NOMO-1 (cell line): ENCODE measurements at regions not wholly inside any gene's neighbourhood (a gene's known extent, or its start where the extent isn't known, plus 50 kb on each side); places are given as distances from the start of the nearest gene placed in this dataset.
A peak's percentile ranks its signal among the peaks of the same experiment; 100 is the strongest.
"Not testable (repeated sequence)": the region's sequence is repeated elsewhere in the genome, so short reads cannot be mapped to it uniquely, and the experiment has no call there.

ENCODE experiments used
- DNase-seq, 2 experiments: peaks; one replicate each; lab custom pipeline; 2025; ENCODE audit not compliant: unreplicated experiment in 2 of 2; lab: John Stamatoyannopoulos, UW

- no peak for DNase-seq
These were observed 775.9 kb upstream of the GOT2 start for GRCh38 chr16:59510008-59510424.

GRCh38 chr16:59500601-59501000 lies 766.5 kb upstream of the GOT2 start:
- DNase-seq = no peak

DNA sequence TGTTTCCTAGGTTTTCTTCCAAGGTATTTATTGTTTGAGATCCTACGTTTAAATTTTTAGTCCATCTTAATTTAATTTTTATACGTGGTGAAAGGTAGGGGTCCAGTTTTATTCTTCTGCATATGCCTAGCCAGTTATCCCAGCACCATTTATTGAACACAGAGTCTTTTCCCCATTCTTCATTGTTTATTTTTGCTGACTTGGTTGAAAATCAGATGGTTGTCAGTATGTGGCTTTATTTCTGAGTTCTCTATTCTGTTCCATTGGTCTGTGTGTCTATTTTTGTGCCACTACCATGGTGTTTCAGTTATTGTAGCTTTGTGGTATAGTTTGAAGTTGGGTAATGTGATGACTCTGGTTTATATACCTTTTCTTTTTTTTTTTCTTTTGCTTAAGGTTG lies 753.0 kb upstream of the GOT2 start:
- DNase-seq = no peak

DNA sequence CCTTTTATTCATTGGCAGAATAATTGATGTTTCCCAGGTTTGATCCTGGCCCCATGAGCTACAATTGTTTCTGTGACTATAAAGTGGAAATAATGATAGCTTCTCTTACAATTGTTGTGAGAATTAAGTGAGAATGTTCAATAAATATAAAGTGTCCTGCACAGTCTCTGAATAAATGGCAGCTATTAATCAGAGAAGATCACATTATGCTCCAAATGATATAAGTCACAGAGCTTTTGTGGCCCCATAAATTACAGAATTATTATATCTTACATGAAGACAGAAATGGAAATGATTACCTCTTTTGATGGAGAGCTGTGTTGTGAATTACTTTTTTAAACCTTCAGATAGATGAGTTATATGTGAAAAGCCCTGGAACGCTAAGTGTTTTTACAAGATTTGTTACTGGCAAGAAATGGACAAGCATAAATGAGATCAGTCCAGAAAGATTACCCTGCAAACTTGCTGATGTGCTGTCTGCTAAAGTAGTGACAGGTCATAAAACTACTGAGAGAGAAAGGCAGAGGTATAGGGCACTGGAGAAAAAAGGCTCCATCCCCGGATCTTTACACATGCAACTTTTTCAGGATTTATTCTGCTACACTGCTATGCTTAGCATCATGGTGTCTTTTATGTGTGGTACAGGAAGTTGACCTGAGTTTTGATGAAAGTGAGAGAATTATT lies 750.9 kb upstream of the GOT2 start:
- DNase-seq = no peak

GRCh38 chr16:59478838-59479237 lies 744.7 kb upstream of the GOT2 start:
- peak in 1 of 2 experiments; percentile 43 for DNase-seq

DNA sequence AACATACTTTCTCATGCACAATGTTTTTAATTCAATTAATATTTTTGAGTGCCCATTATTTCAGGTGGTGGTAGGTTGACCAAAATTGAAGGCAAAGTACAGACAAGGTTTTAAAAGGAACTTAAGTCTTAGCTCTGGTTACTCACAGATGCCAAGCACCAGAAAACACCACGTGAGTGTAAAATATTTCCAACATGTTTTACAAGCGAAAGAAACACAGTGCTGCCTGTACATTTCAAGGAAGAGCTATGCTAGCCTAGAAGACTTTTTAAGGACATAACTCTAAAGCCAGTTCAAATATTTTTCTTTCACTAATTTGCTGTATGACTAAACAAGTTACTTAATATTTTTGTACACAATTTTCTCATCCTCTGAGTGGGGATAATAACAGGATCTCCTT lies 736.4 kb upstream of the GOT2 start:
- no peak for DNase-seq

- no peak for DNase-seq
These were observed 735.1 kb upstream of the GOT2 start for GRCh38 chr16:59469266-59469665.

GRCh38 chr16:59463776-59464175 lies 729.7 kb upstream of the GOT2 start:
- DNase-seq = no peak

- DNase-seq = no peak
These were observed 725.7 kb upstream of the GOT2 start for GRCh38 chr16:59459806-59460205.

DNA sequence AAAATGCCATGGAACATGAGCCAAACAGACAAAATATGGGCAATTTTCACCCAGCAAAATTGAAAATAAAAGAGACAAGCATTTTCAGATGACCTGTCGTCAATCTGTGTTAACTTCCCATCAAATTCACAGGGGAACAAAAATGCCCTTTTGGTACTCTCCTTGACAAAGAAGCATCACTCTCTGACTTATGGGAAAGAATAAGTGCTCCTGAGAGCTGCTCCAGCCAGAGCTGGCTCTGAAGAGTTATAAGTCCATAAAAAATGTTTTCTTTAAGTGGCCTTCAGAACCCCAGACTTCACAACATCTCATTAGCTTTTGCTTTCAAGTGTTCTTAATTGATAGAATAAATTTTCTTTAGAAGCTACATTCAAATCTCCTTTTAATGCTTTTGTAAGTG lies 721.4 kb upstream of the GOT2 start:
- no peak for DNase-seq

GRCh38 chr16:59450513-59450912 lies 716.4 kb upstream of the GOT2 start:
- DNase-seq = not testable (repeated sequence)

DNA sequence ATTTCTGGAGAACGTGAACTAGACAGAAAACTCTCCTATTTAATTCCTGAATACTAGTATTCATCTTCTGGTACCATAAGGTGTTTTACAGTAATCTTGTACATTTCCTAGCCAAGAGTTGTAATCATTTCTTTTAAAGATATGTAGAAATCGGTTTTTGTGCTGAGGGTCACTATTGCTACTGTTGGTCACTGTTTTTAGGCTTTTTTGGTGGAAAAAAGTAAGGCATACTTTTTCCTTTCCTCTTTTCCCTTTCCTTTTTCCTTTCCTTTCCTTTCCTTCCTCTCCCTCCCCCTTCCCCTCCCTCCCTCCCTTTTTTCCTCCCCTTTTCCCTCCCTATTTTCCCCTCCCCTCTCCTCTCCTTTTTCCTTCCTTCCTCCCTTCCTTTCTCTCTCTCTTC lies 706.4 kb upstream of the GOT2 start:
- DNase-seq = no peak

DNA sequence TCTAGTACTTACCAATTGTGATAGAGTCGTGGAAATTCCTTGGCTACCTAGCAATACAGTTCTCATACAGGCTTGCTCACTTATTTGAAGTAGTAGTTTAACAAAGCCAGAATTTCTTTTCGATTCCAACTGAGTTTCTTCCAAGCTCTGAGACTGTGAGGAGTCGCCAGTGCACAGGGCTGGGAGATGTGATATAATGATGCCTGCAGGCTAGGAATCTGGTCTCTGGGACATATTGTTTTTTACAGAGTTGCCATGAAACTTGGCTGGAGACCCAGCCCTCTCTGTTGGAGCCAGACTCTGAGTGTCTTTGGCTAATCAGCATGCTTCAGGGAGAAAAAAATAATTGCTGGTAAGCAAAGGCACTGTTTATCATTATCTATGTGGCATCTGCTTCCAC lies 698.8 kb upstream of the GOT2 start:
- no peak for DNase-seq

- no peak for DNase-seq
These were observed 698.2 kb upstream of the GOT2 start for GRCh38 chr16:59432276-59432675.

DNA sequence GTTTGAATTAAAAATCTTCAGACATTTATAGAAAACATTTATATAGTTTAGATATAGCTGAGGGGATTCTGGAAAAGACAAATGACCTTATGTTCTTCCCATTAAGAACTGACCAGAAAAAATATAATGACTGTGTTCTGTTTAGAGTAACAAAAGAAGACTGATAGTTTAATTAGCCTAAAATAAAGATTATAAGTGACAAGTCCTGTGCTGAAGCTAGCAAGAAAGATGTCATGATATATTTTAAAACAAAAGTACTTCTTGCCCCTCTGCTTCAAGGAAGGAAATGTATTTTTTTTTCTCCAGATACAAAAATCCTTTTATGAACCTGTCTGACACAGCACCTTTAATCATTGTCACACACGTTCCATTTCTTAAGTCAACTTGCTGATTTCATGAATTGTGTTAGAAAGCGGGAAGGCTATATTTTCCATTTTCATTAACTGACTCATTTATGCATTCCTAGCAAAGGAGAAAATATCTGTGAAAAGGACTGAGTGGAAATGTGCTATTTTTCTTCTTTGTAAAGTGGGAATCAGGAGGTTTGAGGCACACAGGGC lies 690.7 kb upstream of the GOT2 start:
- no peak for DNase-seq

DNA sequence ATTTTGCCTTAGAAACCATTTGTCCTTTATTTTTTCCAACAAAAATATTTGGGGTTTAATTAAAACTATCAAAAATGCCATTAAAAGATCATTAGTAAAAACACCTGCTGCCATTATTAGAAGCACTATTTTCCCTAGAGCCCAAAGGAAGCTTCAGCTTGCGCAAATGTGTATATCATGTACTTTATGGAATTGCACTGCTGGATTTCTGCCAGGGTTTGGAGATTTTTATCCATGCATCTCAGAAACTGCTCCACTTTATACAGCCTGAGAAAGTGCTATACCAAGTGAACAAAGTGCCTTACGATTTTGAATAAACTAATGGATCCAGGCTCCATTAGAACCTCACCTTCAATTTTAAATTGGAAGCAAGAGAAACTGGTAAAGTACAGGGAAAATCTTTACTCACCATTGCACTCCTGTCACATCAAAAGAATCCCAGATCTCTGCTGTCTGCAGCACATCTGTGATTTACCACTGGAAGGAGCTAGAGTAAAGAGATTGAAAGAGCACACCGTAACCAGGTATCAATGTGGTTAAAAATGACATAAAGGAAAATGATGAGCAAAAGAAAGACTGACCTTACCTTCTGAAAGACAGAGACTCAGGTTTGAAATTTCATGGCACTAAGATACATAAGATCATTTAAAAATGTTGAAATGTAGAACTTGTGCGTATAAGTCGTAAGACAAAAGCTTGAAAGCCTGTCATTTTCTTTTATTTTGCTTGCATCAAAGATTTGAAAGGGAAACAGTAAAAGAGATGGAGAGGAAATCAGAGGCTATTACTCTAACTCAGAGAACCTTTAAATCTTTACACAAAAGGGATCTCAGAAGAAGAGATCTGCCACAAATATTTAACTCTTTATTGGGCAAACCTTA lies 678.1 kb upstream of the GOT2 start:
- no peak for DNase-seq

DNA sequence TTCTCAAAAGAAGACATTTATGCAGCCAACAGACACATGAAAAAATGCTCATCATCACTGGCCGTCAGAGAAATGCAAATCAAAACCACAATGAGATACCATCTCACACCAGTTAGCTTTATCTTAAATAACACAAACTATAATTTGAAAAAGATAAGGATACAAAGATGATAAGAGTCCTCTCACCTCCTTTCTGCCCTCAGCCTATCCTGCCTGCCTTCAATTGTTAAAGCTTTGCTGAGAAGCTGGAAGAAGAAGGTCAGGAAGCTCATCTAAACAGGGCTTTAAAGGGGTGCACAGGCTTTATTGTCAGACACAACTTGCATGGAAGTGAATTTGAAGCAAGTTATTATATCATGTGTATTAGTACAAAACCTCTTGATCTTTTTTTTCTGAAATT lies 676.3 kb upstream of the GOT2 start:
- DNase-seq = no peak

GRCh38 chr16:59405802-59406201 lies 671.7 kb upstream of the GOT2 start:
- DNase-seq = no peak

- DNase-seq = no peak
These were observed 670.4 kb upstream of the GOT2 start for GRCh38 chr16:59404509-59404908.

- no peak for DNase-seq
These were observed 666.7 kb upstream of the GOT2 start for GRCh38 chr16:59400830-59401229.

DNA sequence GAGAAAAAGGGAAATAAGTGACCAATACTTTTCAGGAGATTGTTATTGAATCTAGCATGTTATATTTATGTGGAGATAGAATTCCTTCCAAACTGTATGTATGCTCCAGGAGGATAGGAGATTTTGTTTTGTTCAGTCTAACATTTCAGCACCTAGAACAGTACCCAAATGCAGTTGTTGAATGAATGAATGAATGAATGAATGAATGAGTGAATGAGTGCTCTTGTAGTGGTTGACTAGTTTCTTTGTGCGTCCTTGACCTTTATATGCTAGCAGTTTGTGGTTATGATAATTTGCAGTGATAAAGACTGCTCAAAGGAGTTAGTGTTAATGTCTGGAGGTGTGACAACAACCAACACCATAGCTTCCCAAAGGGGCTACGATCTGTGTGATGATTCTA lies 663.5 kb upstream of the GOT2 start:
- no peak for DNase-seq

- no peak for DNase-seq
These were observed 660.4 kb upstream of the GOT2 start for GRCh38 chr16:59394526-59394925.
